ENCODE measurements at regions not wholly inside any gene's neighbourhood (a gene's known extent, or its start where the extent isn't known, plus 50 kb on each side); places are given as distances from the start of the nearest gene placed in this dataset.

- Histone ChIP-seq H3K27ac (ENCODE audit: extremely low read depth, low read depth, low read length) (no peak overlapping the region), H3K9me3 (ENCODE audit: control insufficient read depth, insufficient read depth, low read depth, low read length) (no peaks in the 10 kb centered on the region), H3K36me3 (ENCODE audit: control insufficient read depth in 2 of 2, insufficient read depth in 1 of 2, low read length in 2 of 2) (no peaks in the 10 kb centered on the region), H3K4me1 (ENCODE audit: control insufficient read depth, insufficient read depth, low read length) (no peaks in the 10 kb centered on the region), H3K4me3 (ENCODE audit: low read depth, low read length) (no peak overlapping the region)
- CTCF ChIA-PET: no interaction called here
- POLR2A ChIA-PET: no interaction called here
- TF ChIP-seq ZNF48 (tag by site-specific recombination; IDR thresholded peaks at IDR 0.05) (no peak), SP7 (tag by site-specific recombination; IDR thresholded peaks at IDR 0.05) (no peak), ATF2 (tag by site-specific recombination; IDR thresholded peaks at IDR 0.05; ENCODE audit: low read depth) (no peak), ZNF704 (tag by site-specific recombination; IDR thresholded peaks at IDR 0.05) (no peak), ZBTB48 (tag by site-specific recombination; IDR thresholded peaks at IDR 0.05) (no peak), ZNF785 (tag by site-specific recombination; IDR thresholded peaks at IDR 0.05) (no peak), ZFHX2 (tag by site-specific recombination; conservative IDR thresholded peaks at IDR 0.05) (no peak)
Measured at GRCh38 chr18:72637721-72638120, 93.6 kb upstream of the CBLN2 start.

- Histone ChIP-seq H3K4me3 (ENCODE audit: low read depth, low read length) (no peak overlapping the region), H3K4me1 (ENCODE audit: control insufficient read depth, insufficient read depth, low read length) (no peaks in the 10 kb centered on the region), H3K27ac (ENCODE audit: extremely low read depth, low read depth, low read length) (no peak overlapping the region), H3K36me3 (ENCODE audit: control insufficient read depth in 2 of 2, insufficient read depth in 1 of 2, low read length in 2 of 2) (no peaks in the 10 kb centered on the region), H3K9me3 (ENCODE audit: control insufficient read depth, insufficient read depth, low read depth, low read length) (no peaks in the 10 kb centered on the region)
- TF ChIP-seq ZNF777 (tag by site-specific recombination; IDR thresholded peaks at IDR 0.05; ENCODE audit: borderline replicate concordance): no peak
- no peak for TF ChIP-seq PRDM10 (tag by site-specific recombination; IDR thresholded peaks at IDR 0.05)
- TF ChIP-seq ZBTB1 (tag by site-specific recombination; IDR thresholded peaks at IDR 0.05): no peak
- no peak for TF ChIP-seq ZNF266 (tag by site-specific recombination; IDR thresholded peaks at IDR 0.05; ENCODE audit: low read depth)
- TF ChIP-seq HOXA7 (CRISPR knock-in tag; IDR thresholded peaks at IDR 0.05; ENCODE audit: borderline replicate concordance): no peak
- no peak for TF ChIP-seq PBX3 (CRISPR knock-in tag; IDR thresholded peaks at IDR 0.05)
- no peak for TF ChIP-seq ZNF280D (tag by site-specific recombination; IDR thresholded peaks at IDR 0.05)
- TF ChIP-seq GLI2 (tag by site-specific recombination; IDR thresholded peaks at IDR 0.05; ENCODE audit: borderline replicate concordance, low read depth): no peak
- no peak for TF ChIP-seq ZNF292 (tag by site-specific recombination; IDR thresholded peaks at IDR 0.05; ENCODE audit: borderline replicate concordance, low read depth)
- no peak for TF ChIP-seq ZNF558 (tag by site-specific recombination; IDR thresholded peaks at IDR 0.05)
- no peak for TF ChIP-seq ZBTB26 (tag by site-specific recombination; optimal IDR thresholded peaks at IDR 0.05)
- no peak for TF ChIP-seq ZNF792 (tag by site-specific recombination; IDR thresholded peaks at IDR 0.05)
- TF ChIP-seq ZNF169 (tag by site-specific recombination; IDR thresholded peaks at IDR 0.05): no peak
- TF ChIP-seq ZFP3 (tag by site-specific recombination; IDR thresholded peaks at IDR 0.05; ENCODE audit: low read depth): no peak
- TF ChIP-seq ZBTB17 (tag by site-specific recombination; IDR thresholded peaks at IDR 0.05): no peak
- ChIA-PET POLR2A (no interaction called here), CTCF (interaction anchor here (0.8 kb wide), 1 partner anchor 548 kb away, joined by 3 read pairs; no protein-coding TSS in a partner anchor)
Measured at GRCh38 chr18:72637299-72637698, 93.2 kb upstream of the CBLN2 start.

Data from HEK293 (cell line).